H1 (cell line): ENCODE measurements at regions not wholly inside any gene's neighbourhood (a gene's known extent, or its start where the extent isn't known, plus 50 kb on each side); places are given as distances from the start of the nearest gene placed in this dataset.

Source experiments
- CHD7 ChIP-seq: fragments of 300-600 bp; sonication (generic); IDR thresholded peaks from 2 replicates; pipeline ENCODE4 v1.7.1; 2012; ENCODE audit warnings: low read length, moderate library complexity, mild to moderate bottlenecking, inconsistent platforms; ENCODE audit not compliant: insufficient replicate concordance
- GTF2F1 ChIP-seq: IDR thresholded peaks from 2 replicates; pipeline ENCODE4 v1.6.1; 2012; ENCODE audit warnings: low read depth, low read length, improper control_type of control experiment, borderline replicate concordance
- TEAD4 ChIP-seq: IDR thresholded peaks from 2 replicates; pipeline ENCODE4 v1.6.1; 2012; ENCODE audit warnings: low read depth, low read length, inconsistent platforms, mixed read lengths

GRCh38 chr2:236350426-236350825, 86.2 kb upstream of the ASB18 start (continued):
- no peak for TF ChIP-seq CHD7
- TF ChIP-seq GTF2F1, result no peak
- TF ChIP-seq TEAD4, result no peak
